Muscle layer of duodenum (tissue), 2 donors: ENCODE measurements at regions not wholly inside any gene's neighbourhood (a gene's known extent, or its start where the extent isn't known, plus 50 kb on each side); places are given as distances from the start of the nearest gene placed in this dataset.

Experiments
- H3K27ac ChIP-seq: one replicate; pipeline ENCODE4 v1.7.0; 2013; ENCODE audit warnings: mild to moderate bottlenecking, low read length
- H3K27me3 ChIP-seq: one replicate; pipeline ENCODE4 v1.7.0; 2013; ENCODE audit warnings: low read depth, mild to moderate bottlenecking, control low read depth, low read length
- H3K36me3 ChIP-seq, 2 donors: one replicate each; pipeline ENCODE4 v1.7.0; 2013; ENCODE audit warnings: low read length in 2 of 2, control low read depth in 1 of 2, mild to moderate bottlenecking in 1 of 2; ENCODE audit not compliant: insufficient read depth in 2 of 2, control insufficient read depth in 1 of 2
- H3K4me1 ChIP-seq, 2 donors: one replicate each; pipeline ENCODE4 v1.7.0; 2013; ENCODE audit warnings: low read length in 2 of 2, mild to moderate bottlenecking in 2 of 2, control low read depth in 1 of 2, moderate library complexity in 1 of 2; ENCODE audit not compliant: insufficient read depth in 2 of 2, control insufficient read depth in 1 of 2
- H3K4me3 ChIP-seq, 2 donors: one replicate each; pipeline ENCODE4 v1.7.0; 2013; ENCODE audit warnings: low read length in 2 of 2, low read depth in 1 of 2, mild to moderate bottlenecking in 1 of 2
- H3K9me3 ChIP-seq, 2 donors: one replicate each; pipeline ENCODE4 v1.7.0; 2013; ENCODE audit warnings: low read length in 2 of 2, control low read depth in 1 of 2, mild to moderate bottlenecking in 1 of 2; ENCODE audit not compliant: control insufficient read depth in 1 of 2
- donor health status: healthy.

DNA sequence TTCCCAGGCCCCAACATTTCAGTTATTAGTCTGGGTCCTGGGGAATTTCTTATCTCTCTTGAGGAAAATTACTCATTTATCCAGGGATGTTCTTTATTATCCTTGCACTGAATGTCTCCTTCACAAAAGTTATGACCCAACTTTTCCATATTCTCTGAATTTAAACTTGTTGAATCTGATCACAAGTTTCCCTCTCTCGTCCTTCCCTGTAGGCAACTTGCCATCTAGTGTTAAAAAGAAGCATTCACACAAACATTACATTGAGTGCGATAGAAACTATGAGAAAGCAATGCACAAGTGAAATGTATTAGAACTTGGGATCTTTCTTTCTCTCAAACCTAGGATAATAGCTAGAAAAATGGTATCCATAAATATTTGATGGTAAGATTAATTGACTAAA is 608.4 kb downstream of the FSCB start:
- Histone ChIP-seq H3K27me3 (no peaks in the 10 kb centered on the region), H3K27ac (no peak overlapping the region), H3K36me3 (no peaks in the 10 kb centered on the region), H3K9me3 (no peaks in the 10 kb centered on the region), H3K4me1 (no peaks in the 10 kb centered on the region), H3K4me3 (no peak overlapping the region)

DNA sequence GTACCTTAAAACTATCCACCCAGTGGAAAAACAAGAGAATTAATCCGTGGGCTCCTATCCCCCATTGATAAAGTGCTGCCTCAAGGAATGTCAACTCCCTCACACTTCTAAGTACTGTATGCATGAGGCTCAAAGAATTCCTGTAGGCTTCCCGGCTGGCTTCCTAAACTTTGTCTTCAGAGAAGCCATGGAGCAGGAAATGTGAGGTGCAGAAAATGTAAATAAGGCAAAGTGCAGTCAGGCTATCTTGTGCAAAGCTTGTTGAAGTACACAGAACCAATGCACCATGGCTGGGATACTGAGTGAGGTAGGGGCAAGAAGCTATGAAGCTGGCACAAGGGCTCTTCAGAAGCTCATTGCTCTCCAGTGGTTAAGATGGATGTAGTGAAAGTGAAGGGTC is 611.0 kb downstream of the FSCB start:
- Histone ChIP-seq H3K4me3 (no peak overlapping the region), H3K27me3 (no peaks in the 10 kb centered on the region), H3K9me3 (no peaks in the 10 kb centered on the region), H3K36me3 (no peaks in the 10 kb centered on the region), H3K27ac (no peak overlapping the region), H3K4me1 (no peaks in the 10 kb centered on the region)

DNA sequence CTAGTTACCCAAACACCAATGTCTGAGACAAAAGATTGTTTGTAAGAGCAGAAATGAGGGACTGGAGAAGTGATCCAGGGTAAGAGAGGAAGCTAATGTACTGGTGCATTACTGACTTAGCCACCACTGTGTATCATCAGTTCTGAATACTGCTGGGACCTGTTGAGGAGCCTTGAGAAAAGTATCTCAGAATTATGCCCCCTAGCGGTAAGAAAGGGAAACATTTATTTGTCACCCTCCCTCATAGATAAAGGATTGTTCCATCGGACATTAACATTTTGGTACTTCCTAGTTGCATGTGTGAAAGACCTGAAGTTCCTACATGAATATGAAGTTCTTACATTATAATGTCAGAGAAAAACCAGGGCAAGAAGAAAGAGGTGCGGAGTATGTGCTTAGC is 612.5 kb downstream of the FSCB start:
- no peak overlapping the region for H3K4me3 ChIP-seq
- H3K36me3 ChIP-seq = no peaks in the 10 kb centered on the region
- H3K27ac ChIP-seq = no peak overlapping the region
- H3K4me1 ChIP-seq = no peaks in the 10 kb centered on the region
- no peaks in the 10 kb centered on the region for H3K9me3 ChIP-seq
- H3K27me3 ChIP-seq = no peaks in the 10 kb centered on the region

DNA sequence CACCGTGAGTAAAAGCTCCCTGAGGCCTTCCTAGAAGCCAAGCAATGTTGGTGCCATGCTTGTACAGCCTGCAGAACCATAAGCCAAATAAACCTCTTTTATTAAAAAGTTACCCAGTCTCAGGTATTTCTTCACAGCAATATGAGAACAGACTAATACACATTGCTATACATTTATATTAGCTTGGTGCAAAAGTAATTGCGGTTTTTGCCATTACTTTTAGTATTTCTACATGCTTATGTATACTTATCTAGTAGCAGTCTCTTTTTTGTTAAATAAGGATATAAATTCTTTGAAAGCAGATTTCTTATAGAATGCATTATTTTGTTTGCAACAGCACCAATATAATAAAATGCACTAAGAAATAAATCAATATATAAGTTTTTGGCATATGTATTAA is 619.6 kb downstream of the FSCB start:
- Histone ChIP-seq H3K4me1 (no peaks in the 10 kb centered on the region), H3K4me3 (no peak overlapping the region), H3K27me3 (no peaks in the 10 kb centered on the region), H3K9me3 (no peaks in the 10 kb centered on the region), H3K36me3 (no peaks in the 10 kb centered on the region), H3K27ac (no peak overlapping the region)

DNA sequence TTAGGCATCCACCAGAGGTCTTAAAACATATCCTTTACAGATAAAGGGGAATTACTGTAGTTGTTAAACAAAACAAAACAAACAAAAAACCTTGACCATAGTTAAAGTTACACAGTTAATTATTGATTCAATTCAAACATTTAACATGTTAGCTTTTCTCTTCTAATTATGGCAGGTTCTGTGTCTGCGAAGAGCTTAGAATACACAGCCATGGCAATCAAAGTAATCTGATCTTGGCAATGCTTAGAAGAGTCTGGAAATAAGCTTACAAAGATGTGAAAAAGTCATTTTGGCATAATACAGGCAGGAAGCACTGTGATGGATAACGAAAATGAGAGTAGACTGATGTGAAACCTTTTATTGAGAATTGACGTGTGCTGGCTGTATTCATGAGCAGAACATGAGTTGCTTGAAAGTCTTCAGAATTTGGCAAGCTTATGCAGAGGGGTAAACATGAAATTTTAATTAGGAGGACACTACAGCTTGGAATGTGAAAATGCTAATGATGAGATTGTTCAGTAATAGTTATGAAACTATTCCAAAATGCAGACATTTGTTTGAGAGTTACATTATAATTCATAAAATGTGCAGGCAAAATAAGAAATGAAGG is 629.6 kb downstream of the FSCB start:
- Histone ChIP-seq H3K27ac (no peak overlapping the region), H3K9me3 (no peaks in the 10 kb centered on the region), H3K36me3 (no peaks in the 10 kb centered on the region), H3K4me3 (no peak overlapping the region), H3K27me3 (no peaks in the 10 kb centered on the region), H3K4me1 (no peaks in the 10 kb centered on the region)

DNA sequence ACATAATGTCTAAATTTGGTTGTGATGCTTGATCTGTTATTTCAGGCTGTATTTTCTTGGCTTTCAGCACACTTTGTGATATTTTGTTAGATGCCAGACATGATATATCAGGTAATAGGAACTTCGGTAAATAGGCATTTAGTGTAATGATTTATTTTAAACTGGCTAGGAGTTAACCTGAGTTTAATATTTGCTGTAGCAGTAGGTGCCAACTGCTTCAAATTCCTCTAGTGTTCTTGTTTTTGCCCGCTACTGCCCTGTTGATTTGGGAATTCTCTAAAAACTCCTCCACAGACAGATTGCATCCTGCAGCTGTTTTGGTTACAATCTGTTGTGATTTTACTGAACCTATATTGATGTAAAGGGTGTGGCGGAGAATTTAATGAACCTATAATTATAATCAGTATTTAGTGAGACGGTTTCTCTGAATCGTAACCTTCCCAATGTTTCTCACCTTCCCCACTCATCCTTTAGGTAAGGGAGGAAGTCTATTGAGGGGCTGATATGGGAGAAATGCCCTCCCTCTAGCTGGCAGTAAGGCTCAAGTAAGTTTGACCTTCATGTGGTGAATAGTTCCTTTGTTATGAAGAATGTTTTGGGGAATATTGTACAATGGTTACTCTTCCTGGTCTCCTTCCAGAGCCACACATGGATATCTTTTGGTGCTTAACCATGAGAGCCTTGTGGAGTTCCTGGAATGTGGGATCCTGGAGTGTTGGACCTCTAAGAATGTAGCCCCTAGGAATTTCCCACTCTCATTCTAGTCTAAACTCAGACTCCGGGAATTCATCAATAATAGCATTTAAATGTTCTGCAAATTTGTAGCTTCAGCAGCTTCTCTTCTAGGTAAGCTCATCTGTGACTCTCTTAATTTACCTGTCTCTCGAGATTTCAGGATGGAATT is 634.1 kb downstream of the FSCB start:
- no peaks in the 10 kb centered on the region for H3K4me1 ChIP-seq
- no peaks in the 10 kb centered on the region for H3K27me3 ChIP-seq
- H3K27ac ChIP-seq = no peak overlapping the region
- no peaks in the 10 kb centered on the region for H3K9me3 ChIP-seq
- H3K4me3 ChIP-seq = no peak overlapping the region
- no peaks in the 10 kb centered on the region for H3K36me3 ChIP-seq

DNA sequence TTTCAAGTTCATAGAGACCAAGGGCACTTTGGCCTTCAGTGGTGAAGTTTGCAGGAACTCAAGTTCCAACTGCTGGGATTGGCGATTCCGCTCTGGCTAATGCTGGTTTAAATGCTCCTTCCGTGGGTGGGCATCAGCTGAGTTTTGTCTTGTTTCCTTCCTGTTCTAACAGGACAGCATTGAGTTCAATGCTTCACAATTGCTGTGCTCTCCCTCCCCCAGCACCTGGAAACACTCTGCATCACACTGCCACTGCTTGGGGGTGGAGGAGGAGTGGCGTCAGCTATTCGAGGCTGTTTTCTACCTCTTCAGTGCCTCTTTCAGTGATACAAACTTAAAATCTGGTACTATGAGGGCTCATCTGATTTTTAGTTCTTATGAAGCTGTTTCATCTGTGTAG is 634.9 kb downstream of the FSCB start:
- H3K27ac ChIP-seq = no peak overlapping the region
- H3K4me1 ChIP-seq = no peaks in the 10 kb centered on the region

DNA sequence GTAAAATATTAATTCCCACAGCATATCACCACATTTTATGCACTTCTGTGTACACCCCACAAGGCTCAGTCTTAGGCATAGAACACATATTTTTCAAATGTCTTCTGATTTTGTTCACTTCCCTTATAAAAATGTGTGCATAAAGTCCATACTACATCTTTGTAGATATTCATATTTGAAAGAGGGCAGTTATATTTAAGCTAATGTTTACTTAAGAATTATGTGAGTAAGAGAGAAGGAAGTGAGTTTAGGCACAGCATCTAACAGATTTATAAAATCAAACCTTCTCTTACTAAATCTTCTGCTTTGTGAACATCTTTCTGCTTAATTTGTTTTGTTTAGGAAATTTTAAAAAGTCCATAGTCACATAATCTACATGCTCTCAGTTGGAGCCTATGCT is 648.1 kb downstream of the FSCB start:
- Histone ChIP-seq H3K27me3 (no peaks in the 10 kb centered on the region), H3K36me3 (no peaks in the 10 kb centered on the region), H3K4me1 (no peaks in the 10 kb centered on the region), H3K4me3 (no peak overlapping the region), H3K9me3 (no peaks in the 10 kb centered on the region), H3K27ac (no peak overlapping the region)

More for the DNA sequence above, 634.9 kb downstream of the FSCB start:
- no peak overlapping the region for H3K4me3 ChIP-seq
- no peaks in the 10 kb centered on the region for H3K36me3 ChIP-seq
- H3K9me3 ChIP-seq = no peaks in the 10 kb centered on the region
- H3K27me3 ChIP-seq = no peaks in the 10 kb centered on the region

DNA sequence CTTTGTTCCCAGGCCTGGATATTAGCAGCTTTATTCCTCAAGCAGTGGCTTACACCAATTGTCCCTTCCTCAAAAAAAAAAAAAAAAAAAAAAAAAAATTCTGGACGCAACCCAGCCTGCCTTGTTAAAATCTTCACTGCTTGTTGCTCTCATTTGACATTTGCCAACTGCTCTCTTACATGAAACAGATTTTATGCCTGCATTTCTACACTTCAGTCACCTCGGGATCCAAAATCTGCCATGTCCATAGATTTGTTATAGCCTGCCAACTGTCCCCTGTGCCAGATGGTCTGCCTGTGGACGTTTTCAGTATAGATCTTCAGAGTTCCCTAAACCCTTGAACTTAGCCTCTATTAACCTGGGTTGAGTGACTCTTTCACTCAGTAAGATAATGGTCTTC is 651.5 kb downstream of the FSCB start:
- Histone ChIP-seq H3K27me3 (no peaks in the 10 kb centered on the region), H3K4me3 (no peak overlapping the region), H3K36me3 (no peaks in the 10 kb centered on the region), H3K4me1 (no peaks in the 10 kb centered on the region), H3K27ac (no peak overlapping the region), H3K9me3 (no peaks in the 10 kb centered on the region)

DNA sequence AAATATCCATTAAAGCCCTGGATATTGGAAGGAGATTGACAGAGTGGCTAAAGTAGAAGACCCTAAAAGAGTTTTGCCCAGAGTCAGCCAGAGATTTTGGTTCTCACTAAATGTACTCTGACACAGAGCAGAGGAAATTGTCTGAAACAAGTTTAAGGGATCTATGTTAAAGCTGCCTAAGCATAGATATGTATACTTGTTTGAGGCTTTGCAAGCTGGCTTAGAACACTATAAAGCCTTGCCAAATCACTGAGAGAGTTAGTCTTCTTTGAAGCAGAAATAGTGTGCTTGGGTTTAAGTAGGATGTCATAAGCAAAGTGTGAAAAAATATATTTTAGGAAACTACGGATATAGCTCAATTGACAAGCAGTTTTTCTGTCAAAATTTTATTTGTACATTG is 653.5 kb downstream of the FSCB start:
- Histone ChIP-seq H3K4me1 (no peaks in the 10 kb centered on the region), H3K9me3 (no peaks in the 10 kb centered on the region), H3K4me3 (no peak overlapping the region), H3K36me3 (no peaks in the 10 kb centered on the region), H3K27ac (no peak overlapping the region), H3K27me3 (no peaks in the 10 kb centered on the region)

DNA sequence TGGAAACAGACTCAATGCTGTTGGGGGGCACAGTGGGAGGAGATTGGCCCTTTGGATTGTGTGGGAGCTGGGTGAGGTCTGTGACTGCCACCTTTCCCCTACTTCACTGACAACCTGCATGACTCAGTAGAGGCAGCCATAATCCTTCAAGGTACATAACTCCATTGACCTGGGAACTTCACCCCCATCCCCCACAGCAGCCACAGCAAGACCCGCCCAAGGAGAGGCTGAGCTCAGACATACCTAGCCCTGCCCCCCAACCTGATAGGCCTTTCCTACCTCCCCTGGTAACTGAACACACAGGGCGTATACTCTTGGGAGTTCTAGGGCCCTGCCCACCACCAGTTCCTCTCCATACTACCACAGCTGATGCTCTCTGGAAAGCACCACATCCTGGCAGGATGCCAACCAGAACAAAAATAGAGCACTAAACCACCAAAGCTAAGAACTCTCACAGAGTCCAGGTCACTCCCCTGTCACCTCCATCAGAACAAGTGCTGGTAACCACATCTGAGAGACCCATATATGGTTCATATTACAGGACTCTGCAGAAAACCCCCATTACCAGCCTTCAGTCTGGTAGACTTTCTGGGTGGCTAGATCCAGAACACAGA is 703.9 kb downstream of the FSCB start:
- H3K4me1 ChIP-seq = no peaks in the 10 kb centered on the region
- H3K9me3 ChIP-seq = no peaks in the 10 kb centered on the region
- H3K4me3 ChIP-seq = no peak overlapping the region
- H3K36me3 ChIP-seq = no peaks in the 10 kb centered on the region
- no peak overlapping the region for H3K27ac ChIP-seq
- no peaks in the 10 kb centered on the region for H3K27me3 ChIP-seq
